SK-N-DZ (cell line): ENCODE measurements at regions not wholly inside any gene's neighbourhood (a gene's known extent, or its start where the extent isn't known, plus 50 kb on each side); places are given as distances from the start of the nearest gene placed in this dataset.
"Not testable (repeated sequence)": the region's sequence is repeated elsewhere in the genome, so short reads cannot be mapped to it uniquely, and the experiment has no call there.

Experiments used
- DNase-seq: peaks from one replicate; pipeline ENCODE4 v3.0.0-alpha.2; 2015; ENCODE audit warnings: low spot score

GRCh38 chr14:44873536-44873935 is 88.2 kb downstream of the KLHL28 start:
- no peak for DNase-seq

GRCh38 chr14:44866770-44867169 is 95.0 kb downstream of the KLHL28 start:
- no peak for DNase-seq

- no peak for DNase-seq
Measured at GRCh38 chr14:44866322-44866721, 95.4 kb downstream of the KLHL28 start.

GRCh38 chr14:44863271-44863670 is 98.5 kb downstream of the KLHL28 start:
- no peak for DNase-seq

GRCh38 chr14:44854114-44854513 is 107.6 kb downstream of the KLHL28 start:
- DNase-seq, result no peak

GRCh38 chr14:44847526-44848309 is 114.0 kb downstream of the KLHL28 start:
- DNase-seq, result no peak

GRCh38 chr14:44846232-44846824 is 115.4 kb downstream of the KLHL28 start:
- DNase-seq, result peak; percentile 49

- not testable (repeated sequence) for DNase-seq
Measured at GRCh38 chr14:44835928-44836327, 125.8 kb downstream of the KLHL28 start.

- no peak for DNase-seq
Measured at GRCh38 chr14:44833376-44834060, 128.2 kb downstream of the KLHL28 start.

GRCh38 chr14:44830371-44830770 is 131.4 kb downstream of the KLHL28 start:
- no peak for DNase-seq

GRCh38 chr14:44829021-44829420 is 132.7 kb downstream of the KLHL28 start:
- DNase-seq, result no peak

- no peak for DNase-seq
Measured at GRCh38 chr14:44828023-44828422, 133.7 kb downstream of the KLHL28 start.

- peak; percentile 50 for DNase-seq
Measured at GRCh38 chr14:44820230-44820964, 141.3 kb downstream of the KLHL28 start.

- no peak for DNase-seq
Measured at GRCh38 chr14:44814196-44814595, 147.6 kb downstream of the KLHL28 start.

- no peak for DNase-seq
Measured at GRCh38 chr14:44812672-44813071, 149.1 kb downstream of the KLHL28 start.

GRCh38 chr14:44804391-44804790 is 157.4 kb downstream of the KLHL28 start:
- DNase-seq, result no peak

- DNase-seq, result peak; percentile 57
Measured at GRCh38 chr14:44803239-44803905, 158.4 kb downstream of the KLHL28 start.

- no peak for DNase-seq
Measured at GRCh38 chr14:44798386-44799242, 163.1 kb downstream of the KLHL28 start.

GRCh38 chr14:44795725-44796124 is 166.0 kb downstream of the KLHL28 start:
- DNase-seq, result no peak

- no peak for DNase-seq
Measured at GRCh38 chr14:44791730-44792129, 170.0 kb downstream of the KLHL28 start.
